GM23248 (cell line): ENCODE measurements at regions not wholly inside any gene's neighbourhood (a gene's known extent, or its start where the extent isn't known, plus 50 kb on each side); places are given as distances from the start of the nearest gene placed in this dataset.
"Not testable (repeated sequence)": the region's sequence is repeated elsewhere in the genome, so short reads cannot be mapped to it uniquely, and the experiment has no call there.

ENCODE experiments used
- DNase-seq: peaks from one replicate; pipeline ENCODE4 v3.0.0-alpha.2; 2015
- H2AFZ ChIP-seq: fragments of 200-600 bp; sonication (generic); 2 replicates; pipeline ENCODE4 v1.6.1; 2016; ENCODE audit warnings: antibody characterized with exemption
- H3F3A ChIP-seq: fragments of 200-600 bp; sonication (generic); 2 replicates; pipeline ENCODE4 v1.6.1; 2016; ENCODE audit warnings: mild to moderate bottlenecking, antibody characterized with exemption, mixed run types; ENCODE audit not compliant: insufficient read depth
- H3K27ac ChIP-seq: fragments of 200-600 bp; sonication (generic); 2 replicates; pipeline ENCODE4 v1.5.1; 2016; ENCODE audit warnings: mild to moderate bottlenecking
- H3K27me3 ChIP-seq: fragments of 200-600 bp; sonication (generic); replicated peaks from 2 replicates; pipeline ENCODE4 v1.6.1; 2016; ENCODE audit warnings: mild to moderate bottlenecking; ENCODE audit not compliant: insufficient read depth
- H3K36me3 ChIP-seq: fragments of 200-600 bp; sonication (generic); 2 replicates; pipeline ENCODE4 v1.6.1; 2016; ENCODE audit warnings: low read depth, mild to moderate bottlenecking
- H3K4me1 ChIP-seq: fragments of 200-600 bp; sonication (generic); 2 replicates; pipeline ENCODE4 v1.6.1; 2016; ENCODE audit warnings: mild to moderate bottlenecking; ENCODE audit not compliant: insufficient read depth
- H3K4me2 ChIP-seq: fragments of 200-600 bp; sonication (generic); one replicate; pipeline ENCODE4 v1.6.1; 2016; ENCODE audit warnings: mild to moderate bottlenecking; ENCODE audit not compliant: unreplicated experiment
- H3K4me3 ChIP-seq: fragments of 200-600 bp; sonication (generic); 2 replicates; pipeline ENCODE4 v1.5.1; 2016; ENCODE audit warnings: mild to moderate bottlenecking
- H3K79me2 ChIP-seq: fragments of 200-600 bp; sonication (generic); 2 replicates; pipeline ENCODE4 v1.6.1; 2016; ENCODE audit warnings: mild to moderate bottlenecking; ENCODE audit not compliant: insufficient read depth
- H3K9ac ChIP-seq: fragments of 200-600 bp; sonication (generic); 2 replicates; pipeline ENCODE4 v1.6.1; 2016; ENCODE audit warnings: mild to moderate bottlenecking
- H3K9me2 ChIP-seq: fragments of 200-600 bp; sonication (generic); 2 replicates; pipeline ENCODE4 v1.6.1; 2016; ENCODE audit warnings: mixed run types, mild to moderate bottlenecking, moderate library complexity; ENCODE audit not compliant: insufficient read depth
- H3K9me3 ChIP-seq: fragments of 200-600 bp; sonication (generic); one replicate; pipeline ENCODE4 v1.6.1; 2017; ENCODE audit warnings: low read depth
- H4K20me1 ChIP-seq: fragments of 200-600 bp; sonication (generic); 2 replicates; pipeline ENCODE4 v1.6.0; 2016; ENCODE audit not compliant: insufficient read depth
- EZH2 ChIP-seq: fragments of 200-600 bp; sonication (generic); IDR thresholded peaks from 2 replicates; pipeline ENCODE4 v1.6.1; 2018; ENCODE audit warnings: antibody characterized with exemption, mild to moderate bottlenecking; ENCODE audit not compliant: insufficient read depth, poor library complexity, severe bottlenecking
- EZH2phosphoT487 ChIP-seq: fragments of 200-600 bp; sonication (generic); IDR thresholded peaks from 2 replicates; pipeline ENCODE4 v1.6.1; 2018; ENCODE audit warnings: antibody characterized with exemption, moderate library complexity, mild to moderate bottlenecking, low read depth; ENCODE audit not compliant: insufficient read depth
- WGBS, 2 experiments: methylation state at CpG; one replicate each; pipeline ENCODE4 v1.1.6; 2015 to 2017; ENCODE audit warnings: low lambda C conversion rate in 2 of 2, low coverage in 1 of 2; ENCODE audit errors: missing lambda C conversion rate in 2 of 2; 5-methylcytosine and 5-hydroxymethylcytosine counted together
- in situ Hi-C: fragments of 300-500 bp; cut with MboI; formaldehyde crosslinking; loops from 2 replicates; pipeline ENCODE4 v1.15.0; 2020

DNA sequence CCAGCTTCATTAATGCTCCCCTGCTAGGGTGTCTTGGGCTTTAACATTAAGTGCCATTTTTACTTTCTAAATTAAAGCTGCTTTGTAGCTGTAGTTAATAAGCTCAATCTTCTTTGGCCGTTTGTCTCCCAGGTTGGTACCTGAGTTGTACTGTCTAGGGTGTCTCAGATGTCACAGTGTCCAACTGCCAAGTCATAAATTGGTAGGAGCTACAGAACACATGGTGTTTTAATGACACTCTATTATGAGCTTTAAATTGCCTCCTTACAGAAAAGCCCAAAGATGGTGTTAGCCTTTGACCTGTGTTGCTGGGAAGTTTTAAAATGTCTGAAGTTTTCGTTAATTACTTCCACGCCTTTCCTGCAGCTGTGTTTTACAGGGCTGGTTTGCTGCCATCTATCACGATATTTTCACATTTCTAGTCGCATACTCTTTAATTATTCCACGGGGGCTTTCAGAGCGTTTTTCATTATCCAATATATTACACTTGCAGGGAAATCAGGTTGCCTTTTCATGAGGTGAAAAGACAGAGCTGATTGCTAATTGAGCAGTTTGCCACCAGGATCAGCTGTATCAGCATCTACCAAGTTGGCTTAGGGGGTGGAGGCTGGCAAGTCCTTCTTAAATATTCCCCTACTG, 247.8 kb upstream of the PLPP4 start:
- no peak overlapping the region for H3K9ac ChIP-seq
- DNase-seq: no peak
- no peaks in the 10 kb centered on the region for H3K36me3 ChIP-seq
- in situ Hi-C loops: no loop called here
- H2AFZ ChIP-seq: no peak overlapping the region
- TF ChIP-seq EZH2: no peak
- TF ChIP-seq EZH2phosphoT487: no peak
- WGBS, 2 experiments: 5 to 6% methylated on average over 7 of the region's 7 CpGs
- no peak overlapping the region for H3K27ac ChIP-seq
- no peak overlapping the region for H3K4me2 ChIP-seq
- no peaks in the 10 kb centered on the region for H3K9me2 ChIP-seq
- no peaks in the 10 kb centered on the region for H4K20me1 ChIP-seq
- H3F3A ChIP-seq: no peaks in the 10 kb centered on the region
- no peaks in the 10 kb centered on the region for H3K79me2 ChIP-seq
- no peak overlapping the region for H3K4me3 ChIP-seq
- H3K4me1 ChIP-seq: no peaks in the 10 kb centered on the region
- H3K9me3 ChIP-seq: no peaks in the 10 kb centered on the region
- no peaks in the 10 kb centered on the region for H3K27me3 ChIP-seq

- in situ Hi-C loops: no loop called here
These were observed 244.8 kb upstream of the PLPP4 start for GRCh38 chr10:120212275-120212674.

DNA sequence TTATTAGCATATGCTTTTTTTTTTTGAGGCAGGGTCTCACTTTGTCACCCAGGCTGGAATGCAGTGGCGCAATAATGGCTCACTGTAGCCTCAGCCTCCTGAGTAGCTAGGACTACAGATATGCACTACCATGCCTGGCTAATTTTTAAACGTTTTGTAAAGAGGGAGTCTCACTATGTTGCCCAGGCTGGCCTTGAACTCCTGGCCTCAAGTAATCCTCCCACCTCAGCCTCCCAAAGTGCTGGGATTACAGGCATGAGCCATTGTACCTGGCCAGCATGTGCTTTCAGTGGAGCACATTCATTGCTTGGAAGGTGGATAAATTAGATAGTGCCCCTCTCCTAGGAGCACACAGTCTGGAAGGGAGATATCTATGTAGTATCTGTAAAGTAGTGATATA, 243.7 kb upstream of the PLPP4 start:
- in situ Hi-C loops, H3K4me1 ChIP-seq, H3K27me3 ChIP-seq, H3K79me2 ChIP-seq, H3K9me3 ChIP-seq, H3F3A ChIP-seq, H3K36me3 ChIP-seq, H3K9ac ChIP-seq, H3K4me3 ChIP-seq, H3K27ac ChIP-seq, H3K9me2 ChIP-seq, H2AFZ ChIP-seq, H4K20me1 ChIP-seq, H3K4me2 ChIP-seq, DNase-seq: not testable (repeated sequence)
- WGBS, 2 experiments: 17 to 30% methylated on average over 2 of the region's 2 CpGs

More at GRCh38 chr10:120212275-120212674, 244.8 kb upstream of the PLPP4 start:
- H3K36me3 ChIP-seq: no peaks in the 10 kb centered on the region
- no peaks in the 10 kb centered on the region for H4K20me1 ChIP-seq
- H3K9me2 ChIP-seq: no peaks in the 10 kb centered on the region
- TF ChIP-seq EZH2 (no peak), EZH2phosphoT487 (no peak)
- 13 to 16% methylated on average over 2 of the region's 2 CpGs for WGBS, 2 experiments
- H3K9ac ChIP-seq: no peak overlapping the region
- H3K79me2 ChIP-seq: no peaks in the 10 kb centered on the region
- no peaks in the 10 kb centered on the region for H3K9me3 ChIP-seq
- H3F3A ChIP-seq: no peaks in the 10 kb centered on the region
- H3K4me2 ChIP-seq: no peak overlapping the region
- no peak overlapping the region for H2AFZ ChIP-seq
- no peaks in the 10 kb centered on the region for H3K27me3 ChIP-seq
- H3K4me1 ChIP-seq: no peaks in the 10 kb centered on the region
- no peak overlapping the region for H3K27ac ChIP-seq
- no peak for DNase-seq
- H3K4me3 ChIP-seq: no peak overlapping the region

DNA sequence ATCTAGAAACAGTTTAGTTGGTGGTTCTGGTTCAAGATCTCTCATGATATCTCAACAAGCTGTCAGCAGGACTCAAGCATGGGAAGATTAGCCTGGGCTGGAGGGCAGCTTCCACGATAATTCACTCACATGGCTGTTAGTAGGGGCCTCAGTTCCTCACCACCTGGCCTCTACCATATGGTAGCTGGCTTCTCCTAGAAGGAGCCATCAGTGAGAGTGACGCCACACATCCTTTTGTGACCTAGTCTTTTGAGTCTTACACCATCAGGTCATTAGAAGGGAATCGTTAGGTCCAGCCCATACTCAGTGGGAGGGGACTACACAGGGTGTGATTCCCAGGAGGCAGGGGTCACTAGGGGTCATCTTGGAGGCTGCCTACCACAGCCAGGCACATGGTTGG, 239.3 kb upstream of the PLPP4 start:
- DNase-seq: no peak
- no peaks in the 10 kb centered on the region for H3K4me1 ChIP-seq
- H4K20me1 ChIP-seq: no peaks in the 10 kb centered on the region
- TF ChIP-seq EZH2: no peak
- TF ChIP-seq EZH2phosphoT487: no peak
- H3K36me3 ChIP-seq: no peaks in the 10 kb centered on the region
- 9 to 16% methylated on average over 3 of the region's 3 CpGs for WGBS, 2 experiments
- H3K4me3 ChIP-seq: no peak overlapping the region
- no peaks in the 10 kb centered on the region for H3K79me2 ChIP-seq
- H3K27ac ChIP-seq: no peak overlapping the region
- H3K9me3 ChIP-seq: no peaks in the 10 kb centered on the region
- no peak overlapping the region for H3K4me2 ChIP-seq
- no peaks in the 10 kb centered on the region for H3F3A ChIP-seq
- H3K27me3 ChIP-seq: no peaks in the 10 kb centered on the region
- in situ Hi-C loops: no loop called here
- no peak overlapping the region for H3K9ac ChIP-seq
- H3K9me2 ChIP-seq: no peaks in the 10 kb centered on the region
- H2AFZ ChIP-seq: no peak overlapping the region
